T-helper 2 cell treated with Interferon-gamma antibody and Interleukin-4, amounts not matched to agents 100 ng/mL and 5 ng/mL, for 36 hours (primary cell): ENCODE measurements at regions not wholly inside any gene's neighbourhood (a gene's known extent, or its start where the extent isn't known, plus 50 kb on each side); places are given as distances from the start of the nearest gene placed in this dataset.

Experiments
- intact Hi-C: fragments of 100-400 bp; cut with micrococcal nuclease; formaldehyde crosslinking; loops from one replicate; pipeline ENCODE4 v1.15.1; 2023

DNA sequence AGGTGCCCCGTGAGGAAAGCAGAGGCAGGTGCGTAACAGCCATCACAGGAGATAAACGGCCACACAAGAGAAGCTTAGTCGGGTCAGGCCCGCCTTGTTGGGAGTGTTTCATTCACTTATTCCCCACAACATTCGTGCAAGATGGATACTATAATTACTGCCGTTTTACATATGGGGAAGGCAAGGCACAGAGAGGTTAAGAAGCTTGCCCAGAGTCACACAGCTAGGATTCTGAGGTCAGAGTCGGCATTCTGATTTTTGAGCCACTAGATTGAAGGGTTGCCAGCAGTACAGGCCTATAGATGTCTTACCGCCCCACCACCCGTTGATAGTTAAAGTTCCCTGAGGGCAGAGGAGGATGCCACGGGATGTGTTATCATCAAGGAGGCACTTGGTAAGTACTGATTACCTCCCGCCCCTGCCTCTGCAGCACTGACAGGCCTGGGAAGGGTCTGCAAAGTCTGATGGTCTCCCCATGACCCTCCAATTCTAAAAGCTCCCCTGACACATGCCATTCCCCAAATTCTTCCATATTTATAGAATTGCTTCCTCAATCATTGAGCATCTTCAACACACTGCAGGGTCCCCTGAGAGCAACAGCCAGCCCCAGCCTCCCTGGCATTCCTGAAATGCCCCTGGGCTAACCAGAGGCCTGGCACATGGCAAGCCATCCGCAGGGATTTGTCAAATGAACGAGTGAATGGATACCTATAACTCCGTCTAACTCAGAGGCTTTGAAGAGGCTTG, 74.7 kb upstream of the CLDN14 start:
- intact Hi-C loops: no loop called here

DNA sequence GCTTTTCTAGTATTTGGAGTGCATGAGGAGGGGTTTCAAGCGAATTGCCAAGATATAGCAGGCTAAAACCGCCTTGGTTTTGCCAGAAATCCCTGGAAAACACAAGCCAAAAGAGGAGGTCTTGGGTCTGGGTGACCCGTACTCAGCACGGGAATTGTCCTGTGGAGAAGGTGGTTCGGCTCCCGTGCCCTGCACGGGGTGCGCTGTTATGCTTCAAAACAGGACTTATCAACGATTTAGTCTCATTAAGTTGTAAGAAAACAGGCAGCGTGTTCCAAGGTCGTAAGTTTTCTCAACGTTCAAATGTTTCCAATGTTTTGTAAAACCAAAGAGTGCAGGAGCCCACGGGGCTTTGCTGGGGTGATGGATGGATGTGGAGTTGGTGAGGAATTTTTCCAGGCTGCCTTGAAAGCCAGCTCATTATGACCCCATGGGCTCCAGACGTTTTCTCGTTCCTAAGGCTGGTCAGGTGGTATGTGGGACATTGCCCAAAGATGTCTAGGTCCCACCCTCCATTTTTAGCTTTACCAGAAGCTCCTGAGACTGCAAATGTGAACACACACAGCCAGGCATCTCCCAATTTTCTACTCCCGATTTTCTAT, 75.4 kb upstream of the CLDN14 start:
- intact Hi-C loops: no loop called here

DNA sequence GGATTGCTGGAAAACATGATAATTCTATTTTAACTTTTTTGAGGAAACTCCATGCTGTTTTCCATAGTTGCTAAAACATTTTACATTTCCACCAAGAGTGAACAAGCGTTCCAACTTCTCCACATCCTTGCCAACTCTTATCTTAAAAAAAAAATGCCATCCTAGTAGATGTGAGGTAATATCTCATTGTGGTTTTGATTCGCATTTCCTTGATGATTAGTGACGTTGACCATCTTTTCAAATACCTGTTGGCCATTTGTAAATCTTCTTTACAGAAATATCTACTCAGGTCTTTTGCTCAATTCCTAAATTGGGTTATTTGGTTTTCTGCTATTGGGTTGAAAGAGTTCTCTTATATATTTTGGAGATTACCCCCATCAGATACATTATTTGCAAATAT, 77.4 kb upstream of the CLDN14 start:
- intact Hi-C loops: no loop called here

DNA sequence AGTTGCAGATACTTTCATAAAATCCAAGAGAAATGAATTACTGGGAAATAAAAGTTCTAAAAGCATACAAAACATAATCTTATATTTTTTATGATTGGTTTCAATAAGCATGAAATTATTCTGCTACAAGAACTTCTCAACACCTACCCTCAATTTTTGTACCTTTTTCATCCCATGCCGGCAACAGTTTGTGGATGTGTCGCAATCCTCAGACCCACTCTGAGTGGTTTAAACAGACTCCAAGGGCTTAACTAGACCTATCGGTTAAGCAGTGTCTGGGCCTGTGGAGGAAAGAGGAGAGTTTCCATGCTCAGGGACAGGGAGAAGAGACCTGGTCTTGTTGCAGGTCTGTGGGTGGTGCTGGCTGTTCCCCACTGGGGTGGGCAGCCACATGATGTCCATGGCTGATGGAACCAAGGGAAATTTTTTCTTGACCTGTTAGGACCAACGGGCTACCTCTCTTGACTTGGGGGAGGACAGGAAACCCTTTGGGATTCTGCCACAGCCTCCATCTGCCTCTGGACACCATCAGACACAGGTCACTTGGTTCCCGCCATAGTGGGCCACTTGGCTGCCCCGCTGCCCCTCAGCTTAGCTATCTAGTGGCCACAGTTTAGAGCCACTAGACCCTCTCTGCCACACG, 81.1 kb upstream of the CLDN14 start:
- intact Hi-C loops: no loop called here

DNA sequence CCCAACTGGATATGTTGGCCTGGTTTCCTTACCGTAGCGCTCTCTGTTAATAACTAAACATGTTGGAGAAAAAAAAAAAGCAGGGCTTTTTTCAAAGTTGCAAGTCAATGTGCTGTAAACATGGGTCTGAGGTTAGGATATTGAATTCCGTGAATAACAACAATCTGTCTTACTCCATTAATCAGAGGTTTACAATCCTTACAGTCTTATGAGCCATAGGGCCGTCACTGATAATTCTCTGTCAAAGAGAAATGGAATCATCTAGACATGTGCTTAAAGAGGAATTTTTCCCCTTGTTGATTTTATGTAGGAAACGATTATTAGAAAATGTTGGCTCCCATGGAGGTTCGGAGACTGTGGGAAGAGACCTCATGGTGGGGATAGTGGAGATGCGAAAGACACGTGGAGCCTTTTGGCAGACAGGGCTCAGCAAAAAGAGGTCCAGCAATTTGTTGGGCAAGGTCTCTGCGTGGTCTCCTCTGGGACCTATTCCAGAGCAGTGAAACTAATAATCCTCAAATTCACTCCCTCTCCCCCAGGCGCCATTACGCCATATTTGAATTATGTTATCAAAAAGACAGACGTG, 83.5 kb upstream of the CLDN14 start:
- intact Hi-C loops: no loop called here

DNA sequence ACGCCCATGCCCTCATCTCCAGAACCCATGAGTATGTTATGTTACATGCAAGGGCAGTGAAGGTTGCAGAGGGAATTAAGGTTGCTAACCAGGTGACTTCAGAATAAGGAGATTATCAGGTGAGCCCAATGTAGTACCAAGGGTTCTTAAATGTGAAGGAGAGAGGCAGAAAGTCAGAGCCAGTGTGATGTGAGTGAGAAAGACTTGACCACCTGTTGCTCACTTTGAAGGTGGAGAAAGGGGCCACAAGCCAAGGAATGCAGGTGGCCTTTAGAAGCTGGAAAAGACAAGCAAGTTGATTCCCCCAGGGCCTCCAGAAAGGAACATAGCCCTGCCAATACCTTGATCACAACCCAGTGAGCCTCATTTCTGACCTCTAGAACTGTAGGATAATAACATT, 84.7 kb upstream of the CLDN14 start:
- intact Hi-C loops: no loop called here

DNA sequence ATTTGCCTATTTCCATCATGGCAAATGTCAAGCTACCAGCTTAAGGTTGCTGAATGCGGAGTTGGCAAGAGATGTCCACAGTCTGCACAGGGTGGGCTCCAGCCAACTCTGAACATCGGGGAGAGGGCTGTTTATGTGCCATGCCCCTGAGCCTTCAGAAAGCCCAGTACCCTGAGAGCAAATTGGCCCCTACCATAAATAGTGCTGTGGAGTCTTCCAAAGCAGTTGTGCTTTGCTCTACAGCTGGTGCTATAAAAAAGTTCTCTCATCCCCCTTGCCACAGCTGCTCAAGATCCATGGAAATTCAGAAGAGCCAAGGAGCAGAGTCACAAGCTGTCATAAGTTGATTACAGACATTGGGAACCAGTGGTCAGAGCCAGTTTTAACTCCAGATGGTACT, 85.6 kb upstream of the CLDN14 start:
- intact Hi-C loops: no loop called here

DNA sequence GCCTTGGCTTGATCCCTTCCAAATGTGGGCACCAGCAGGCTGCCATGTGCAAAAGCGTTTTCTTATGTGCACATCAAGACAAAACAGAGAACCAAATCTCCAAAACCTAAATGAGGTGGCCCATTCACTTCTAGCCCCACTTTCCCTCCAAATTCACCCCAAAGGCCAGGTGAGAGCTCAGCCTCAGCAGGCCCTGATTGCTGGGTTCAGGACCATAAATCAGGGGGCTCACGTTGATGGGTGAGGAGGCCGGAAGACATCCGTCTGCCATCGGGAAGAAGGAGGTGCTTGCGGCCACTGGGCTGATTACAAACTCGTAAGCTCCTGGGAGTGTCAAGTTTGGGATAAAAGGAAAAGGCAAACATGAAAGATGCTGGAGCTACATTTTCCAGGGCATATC, 86.7 kb upstream of the CLDN14 start:
- intact Hi-C loops: no loop called here

DNA sequence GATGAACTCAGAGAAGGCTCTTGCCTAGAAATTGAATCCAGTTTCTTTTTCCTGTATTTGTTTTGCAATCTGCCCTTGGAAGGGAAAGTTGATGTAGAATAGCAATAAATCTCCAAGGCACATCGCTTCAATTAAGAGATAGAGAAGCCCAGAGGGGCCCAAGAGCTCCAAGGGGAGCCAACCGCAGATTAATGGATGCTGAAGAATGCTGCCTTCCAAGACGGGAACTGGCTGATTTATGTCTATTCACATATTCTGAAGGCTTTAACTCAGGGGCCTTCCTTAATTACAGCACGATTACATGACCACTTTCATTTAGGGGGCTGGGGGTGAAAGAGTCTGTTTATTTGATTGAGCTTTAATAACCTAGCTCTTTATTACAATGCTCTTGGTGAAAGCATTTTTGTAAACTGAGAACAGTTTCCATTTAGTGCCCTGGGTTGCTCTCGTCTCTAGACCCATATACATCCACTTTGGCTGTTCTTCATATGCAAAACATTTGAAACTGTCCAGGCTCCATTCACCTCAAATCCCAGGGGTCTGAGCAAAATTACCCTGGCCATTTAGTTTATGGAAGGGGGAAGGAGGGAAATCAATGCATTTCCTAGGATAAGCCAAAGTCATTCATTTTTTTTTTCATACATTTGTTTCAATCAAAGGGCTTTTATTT, 87.4 kb upstream of the CLDN14 start:
- intact Hi-C loops: no loop called here

DNA sequence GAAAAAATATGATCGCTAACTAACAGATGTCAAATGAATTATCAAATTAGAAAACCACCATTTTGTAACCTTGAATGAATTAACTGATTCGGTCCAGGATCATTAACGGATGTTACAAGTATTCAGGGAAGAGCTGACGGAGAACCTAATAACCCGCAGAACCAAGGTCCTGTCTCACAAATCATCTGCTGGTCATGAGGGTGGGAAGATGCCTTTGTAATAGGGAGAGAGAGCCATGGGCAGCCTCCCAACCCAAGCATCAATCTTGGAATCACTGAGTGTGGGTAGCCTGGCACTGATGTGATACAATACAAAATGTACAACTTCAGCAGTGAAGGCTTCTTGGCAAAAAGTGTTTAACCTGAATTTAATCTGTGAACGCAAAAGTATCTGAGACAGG, 89.6 kb upstream of the CLDN14 start:
- intact Hi-C loops: no loop called here

DNA sequence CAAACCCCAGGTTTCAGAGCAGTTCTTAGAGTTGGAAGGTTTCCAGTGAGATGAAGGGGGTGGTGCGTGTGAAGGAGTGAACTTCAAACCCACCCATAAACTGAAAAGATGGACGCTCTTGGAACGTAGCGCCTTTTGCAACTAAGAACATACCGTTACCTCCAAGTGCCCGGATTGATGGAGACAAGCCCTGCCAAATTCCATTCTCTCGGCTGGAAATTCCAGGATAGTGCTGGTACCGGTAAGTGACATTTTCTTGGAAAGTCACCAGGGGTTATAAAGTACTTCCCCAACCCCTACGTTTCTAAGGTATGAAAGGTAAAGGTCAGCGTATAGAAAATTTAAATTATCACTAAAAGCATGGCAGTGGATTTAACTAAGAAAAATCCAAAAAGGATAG, 91.6 kb upstream of the CLDN14 start:
- intact Hi-C loops: no loop called here

DNA sequence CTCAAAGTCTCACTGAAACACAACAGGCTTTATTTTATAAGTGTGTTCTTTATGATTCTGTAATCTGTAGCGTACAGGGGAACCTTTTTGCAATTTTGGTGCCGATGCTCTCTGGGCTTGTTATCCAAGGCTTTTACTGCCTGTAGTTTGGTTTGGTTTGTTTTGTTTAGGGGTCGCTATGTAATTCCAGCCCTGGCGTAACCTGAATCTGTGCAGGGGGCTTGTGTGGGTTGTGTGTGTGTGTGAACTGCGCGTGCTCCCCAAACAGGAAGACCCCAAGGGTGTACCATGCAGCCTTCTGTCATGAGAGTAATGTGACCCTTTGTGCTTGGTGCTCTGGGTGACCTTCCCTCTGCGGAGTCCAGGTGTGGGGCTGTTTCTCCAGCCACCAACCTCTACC, 92.1 kb upstream of the CLDN14 start:
- intact Hi-C loops: no loop called here

DNA sequence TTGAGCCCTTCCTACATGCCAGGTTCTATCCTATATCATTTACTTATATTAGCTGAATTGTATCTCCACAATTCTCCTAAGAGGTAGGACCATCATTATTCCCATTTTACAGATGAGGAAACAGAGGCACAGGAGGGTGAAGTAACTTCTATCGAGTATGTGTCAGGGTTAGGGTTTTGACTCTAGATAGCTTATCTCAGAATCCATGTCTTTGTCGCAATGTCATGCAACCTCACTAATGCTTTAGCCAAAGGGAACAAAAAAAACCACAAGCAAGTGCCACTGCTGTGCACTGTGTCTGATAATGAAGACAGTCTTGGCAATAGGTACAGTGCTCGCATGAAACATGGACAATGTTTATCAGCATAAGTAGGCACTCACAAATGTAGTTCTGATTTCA, 95.4 kb upstream of the CLDN14 start:
- intact Hi-C loops: no loop called here

DNA sequence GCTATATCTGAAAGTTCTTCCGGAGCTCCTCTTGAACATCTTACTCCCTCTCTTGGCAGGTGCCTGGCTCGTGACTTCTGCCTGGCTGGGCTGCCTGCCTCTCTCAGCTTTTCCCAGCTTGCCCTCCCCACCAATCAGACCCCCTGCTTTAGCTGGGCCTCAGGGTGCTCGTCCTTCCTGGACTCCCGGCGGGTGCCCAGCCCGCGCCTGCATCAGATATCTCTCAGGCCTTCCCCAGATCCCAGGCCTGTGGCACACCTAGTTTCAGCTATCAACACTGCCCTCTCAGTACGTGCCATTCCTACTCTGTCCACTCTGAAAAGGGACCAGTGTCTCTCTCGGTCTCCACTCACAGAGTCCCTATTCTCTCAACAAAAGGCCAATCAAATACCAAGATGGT, 96.5 kb upstream of the CLDN14 start:
- intact Hi-C loops: no loop called here

DNA sequence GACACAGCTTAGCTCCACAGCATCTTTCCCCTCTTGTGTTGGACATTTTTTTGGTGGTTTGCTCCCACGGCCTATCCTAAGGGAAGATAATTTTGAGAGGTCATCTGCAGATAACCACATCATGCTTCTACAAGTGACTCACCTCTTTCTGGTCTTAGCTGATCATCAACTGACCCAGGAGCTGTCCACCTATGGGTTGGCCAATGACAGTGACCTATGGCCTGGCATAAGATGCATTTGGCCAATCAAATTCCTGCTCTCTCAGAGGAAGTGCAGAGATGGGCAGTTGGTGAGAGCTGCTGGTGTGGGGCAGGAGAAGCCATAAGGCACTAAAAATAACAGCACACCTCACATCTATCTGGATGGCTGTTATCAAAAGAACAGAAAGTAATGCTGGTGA, 100.0 kb upstream of the CLDN14 start:
- intact Hi-C loops: loop anchor here (10.0 kb wide), 1 partner anchor 75 kb away; no protein-coding TSS in a partner anchor

DNA sequence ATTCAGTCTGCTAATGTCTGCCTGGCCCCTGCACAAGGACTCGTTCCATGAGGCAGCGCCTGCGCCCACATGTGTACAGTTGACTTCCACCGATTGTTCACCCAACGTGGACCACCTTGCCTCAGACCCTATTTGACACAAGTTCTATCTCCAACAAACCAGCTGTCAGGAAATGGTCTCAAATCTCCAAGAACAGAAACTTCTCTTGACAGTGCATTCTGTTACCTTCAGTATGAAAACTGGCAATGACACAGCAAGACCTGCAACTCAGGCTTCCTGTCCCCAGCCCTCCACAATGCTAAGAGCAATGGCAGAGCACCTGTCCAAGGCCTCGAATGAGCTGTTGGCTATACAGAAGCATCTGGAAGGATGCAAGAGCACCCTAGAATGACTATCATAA, 102.3 kb upstream of the CLDN14 start:
- intact Hi-C loops: loop anchor here (10.0 kb wide), 1 partner anchor 77 kb away; no protein-coding TSS in a partner anchor

DNA sequence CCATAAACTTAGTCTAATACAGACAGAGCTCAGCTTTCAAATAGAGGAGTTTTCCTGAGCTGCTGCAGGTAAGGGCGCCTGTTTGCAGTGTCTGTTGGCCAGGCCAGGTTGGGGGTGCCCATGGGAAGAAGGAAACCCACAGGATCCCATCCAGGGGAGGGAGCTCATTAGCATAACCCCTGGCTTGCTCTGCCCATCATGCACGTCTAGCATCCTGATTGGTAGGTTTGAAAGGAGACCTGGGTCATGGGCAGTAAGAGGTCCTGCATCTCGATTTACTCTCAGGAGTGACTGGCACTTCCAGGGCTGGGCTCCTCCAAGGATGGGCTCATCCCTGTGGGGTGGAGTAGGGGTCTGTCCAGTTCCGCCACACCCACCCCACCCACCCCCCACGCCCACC, 103.7 kb upstream of the CLDN14 start:
- intact Hi-C loops: loop anchor here (10.0 kb wide), 1 partner anchor 79 kb away; no protein-coding TSS in a partner anchor

DNA sequence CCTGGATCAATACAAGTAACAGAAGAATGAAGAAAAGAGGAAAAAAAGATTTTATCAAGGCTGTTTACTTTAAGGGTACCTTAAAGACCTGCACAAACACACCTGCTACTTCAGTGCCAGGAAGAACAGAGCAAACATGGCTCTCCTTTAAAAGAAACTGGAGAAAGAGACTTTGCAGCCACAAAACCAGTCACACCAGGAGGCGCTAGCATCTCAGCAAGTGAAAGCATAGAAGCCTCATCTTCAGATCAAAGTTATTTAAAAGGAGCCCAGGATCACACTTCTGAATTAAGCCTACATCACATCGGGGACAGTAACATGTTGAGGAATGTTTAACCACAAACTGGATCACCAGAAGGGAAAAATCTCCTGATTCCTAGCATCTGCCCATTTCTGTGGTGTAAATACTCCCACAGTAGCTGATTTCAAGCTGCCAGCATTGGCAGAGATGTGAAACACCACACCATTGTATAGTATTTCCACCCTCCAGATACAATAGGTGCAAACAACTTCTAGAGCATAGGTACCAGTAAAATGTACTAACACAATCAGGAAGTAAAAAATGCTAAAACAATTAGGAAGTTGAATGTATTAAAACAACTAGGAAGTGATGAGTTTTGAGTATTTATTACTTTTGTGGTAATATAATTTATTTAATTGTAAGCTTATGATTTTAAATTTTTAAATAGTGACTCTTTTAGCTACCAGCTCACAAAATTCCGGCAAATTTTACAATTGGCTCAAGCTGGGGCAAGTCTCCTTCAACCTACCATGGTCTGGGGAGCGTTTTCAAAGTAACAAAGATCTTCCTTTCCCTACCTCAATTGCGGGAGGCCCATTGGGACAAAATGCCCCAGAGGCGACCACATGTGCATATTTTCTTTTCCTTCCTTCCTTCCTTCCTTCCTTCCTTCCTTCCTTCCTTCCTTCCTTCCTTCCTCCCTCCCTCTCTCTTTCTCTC, 105.3 kb upstream of the CLDN14 start:
- intact Hi-C loops: loop anchor here (5.0 to 10.0 kb wide), 2 partner anchors 80 to 163 kb away; no protein-coding TSS in a partner anchor

DNA sequence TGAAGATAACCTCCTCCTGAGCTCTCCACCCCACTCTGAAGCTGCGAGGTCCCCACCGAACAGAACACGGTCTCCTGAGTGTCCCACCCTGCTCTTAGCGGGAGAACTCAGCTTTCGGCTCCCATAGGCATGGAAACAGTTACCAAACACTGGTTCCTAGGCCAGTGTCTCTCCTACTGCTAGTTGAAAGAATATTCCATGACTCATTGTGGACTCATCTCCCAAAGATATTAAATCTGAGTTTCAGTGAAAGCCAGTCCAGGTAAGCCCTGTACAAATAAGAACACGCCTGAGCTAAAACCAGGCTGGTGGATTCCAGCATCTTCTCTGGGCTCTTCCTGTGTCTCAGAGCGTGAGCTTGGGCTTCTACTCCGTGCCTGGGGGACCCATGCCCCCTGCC, 107.5 kb upstream of the CLDN14 start:
- intact Hi-C loops: loop anchor here (5.0 to 10.0 kb wide), 2 partner anchors 83 to 165 kb away; no protein-coding TSS in a partner anchor

DNA sequence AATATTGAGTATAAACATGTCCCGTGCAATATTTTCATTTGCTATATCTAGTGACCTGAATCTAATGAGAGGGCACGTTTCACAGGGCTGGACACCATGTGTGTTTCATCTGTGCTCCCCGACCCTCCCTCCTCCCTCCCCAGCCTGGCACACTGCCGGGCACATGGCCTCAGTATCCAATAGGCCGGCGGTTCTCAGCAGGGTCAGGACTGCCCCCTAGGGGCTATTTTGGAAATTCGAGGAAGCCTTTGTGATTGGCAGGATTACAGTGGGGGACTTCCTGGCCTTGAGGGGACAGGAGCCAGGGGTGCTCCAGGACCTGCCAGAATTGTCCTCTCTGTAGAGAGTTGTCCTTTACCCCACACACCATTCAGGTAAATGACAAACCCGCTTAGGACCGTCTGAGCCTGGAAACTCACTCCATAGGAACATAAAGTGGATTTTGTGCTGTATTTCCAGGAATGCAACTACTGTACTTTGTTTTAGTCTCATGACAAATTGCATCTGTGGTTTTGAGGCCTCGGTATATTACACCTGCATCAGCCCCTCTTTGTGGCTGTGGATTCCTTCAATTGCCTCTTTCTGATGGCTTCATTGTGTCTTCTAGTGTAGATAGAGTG, 109.5 kb upstream of the SIM2 start:
- intact Hi-C loops: loop anchor here (5.0 to 10.0 kb wide), 2 partner anchors 85 to 167 kb away; no protein-coding TSS in a partner anchor
